ENCODE measurements at regions not wholly inside any gene's neighbourhood (a gene's known extent, or its start where the extent isn't known, plus 50 kb on each side); places are given as distances from the start of the nearest gene placed in this dataset.

DNA sequence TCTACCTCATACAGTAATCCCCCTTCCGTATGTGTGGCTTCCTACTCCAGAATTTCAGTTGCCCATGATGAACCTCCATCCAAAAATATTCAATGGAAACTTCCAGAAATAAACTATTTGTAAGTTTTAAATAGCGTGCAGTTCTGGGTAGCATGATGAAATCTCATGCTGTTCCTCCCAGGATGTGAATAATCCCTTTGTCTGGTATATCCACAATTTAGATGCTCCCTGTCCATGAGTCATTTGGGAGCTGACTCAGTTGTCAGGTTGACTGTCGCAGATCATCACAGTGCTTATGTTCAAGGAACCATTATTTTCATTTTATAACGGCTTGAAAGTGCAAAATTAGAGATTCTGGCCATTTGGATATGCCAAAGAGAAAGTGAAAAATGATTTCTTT, 290.1 kb upstream of the CDH9 start:
- TF ChIP-seq, protein P1, sequence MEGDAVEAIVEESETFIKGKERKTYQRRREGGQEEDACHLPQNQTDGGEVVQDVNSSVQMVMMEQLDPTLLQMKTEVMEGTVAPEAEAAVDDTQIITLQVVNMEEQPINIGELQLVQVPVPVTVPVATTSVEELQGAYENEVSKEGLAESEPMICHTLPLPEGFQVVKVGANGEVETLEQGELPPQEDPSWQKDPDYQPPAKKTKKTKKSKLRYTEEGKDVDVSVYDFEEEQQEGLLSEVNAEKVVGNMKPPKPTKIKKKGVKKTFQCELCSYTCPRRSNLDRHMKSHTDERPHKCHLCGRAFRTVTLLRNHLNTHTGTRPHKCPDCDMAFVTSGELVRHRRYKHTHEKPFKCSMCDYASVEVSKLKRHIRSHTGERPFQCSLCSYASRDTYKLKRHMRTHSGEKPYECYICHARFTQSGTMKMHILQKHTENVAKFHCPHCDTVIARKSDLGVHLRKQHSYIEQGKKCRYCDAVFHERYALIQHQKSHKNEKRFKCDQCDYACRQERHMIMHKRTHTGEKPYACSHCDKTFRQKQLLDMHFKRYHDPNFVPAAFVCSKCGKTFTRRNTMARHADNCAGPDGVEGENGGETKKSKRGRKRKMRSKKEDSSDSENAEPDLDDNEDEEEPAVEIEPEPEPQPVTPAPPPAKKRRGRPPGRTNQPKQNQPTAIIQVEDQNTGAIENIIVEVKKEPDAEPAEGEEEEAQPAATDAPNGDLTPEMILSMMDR (conservative IDR thresholded peaks at IDR 0.05; ENCODE audit: low read length) = no peak
- no peak for TF ChIP-seq EZH2phosphoT487 (IDR thresholded peaks at IDR 0.05; ENCODE audit: borderline replicate concordance, low read depth, low read length)
- no peak overlapping the region for H3K27ac ChIP-seq (ENCODE audit: low read depth, low read length, poor library complexity, severe bottlenecking)
- no peak for DNase-seq (ENCODE audit: low spot score)
- no peaks in the 10 kb centered on the region for H4K20me1 ChIP-seq (ENCODE audit: insufficient read depth, low read length)
- H3K4me1 ChIP-seq (ENCODE audit: insufficient read depth, low read length, poor library complexity, severe bottlenecking) = no peaks in the 10 kb centered on the region
- no peaks in the 10 kb centered on the region for H3K79me2 ChIP-seq (ENCODE audit: insufficient read depth, low read depth, low read length)
- no peak overlapping the region for H2AFZ ChIP-seq (ENCODE audit: low read length)
- intact Hi-C loops (cut with micrococcal nuclease; ENCODE audit: unreplicated experiment) = no loop called here
- ChIA-PET CTCF (ENCODE audit: unreplicated experiment) (no interaction called here), POLR2A (interaction anchor here (0.6 kb wide), 1 partner anchor 91 kb away, joined by 3 read pairs; no protein-coding TSS in a partner anchor)
- no peaks in the 10 kb centered on the region for H3K9me2 ChIP-seq (ENCODE audit: insufficient read depth, low read length)
- no peak overlapping the region for H3K4me2 ChIP-seq (ENCODE audit: low read length)
- no peaks in the 10 kb centered on the region for H3K36me3 ChIP-seq (ENCODE audit: insufficient read depth, low read length)
- H3K9me3 ChIP-seq (ENCODE audit: low read length) = no peaks in the 10 kb centered on the region
- no TSS peak for BruUV-seq (replicated peaks)
- H3K4me3 ChIP-seq (ENCODE audit: low read depth, low read length, poor library complexity, severe bottlenecking) = no peak overlapping the region

DNA sequence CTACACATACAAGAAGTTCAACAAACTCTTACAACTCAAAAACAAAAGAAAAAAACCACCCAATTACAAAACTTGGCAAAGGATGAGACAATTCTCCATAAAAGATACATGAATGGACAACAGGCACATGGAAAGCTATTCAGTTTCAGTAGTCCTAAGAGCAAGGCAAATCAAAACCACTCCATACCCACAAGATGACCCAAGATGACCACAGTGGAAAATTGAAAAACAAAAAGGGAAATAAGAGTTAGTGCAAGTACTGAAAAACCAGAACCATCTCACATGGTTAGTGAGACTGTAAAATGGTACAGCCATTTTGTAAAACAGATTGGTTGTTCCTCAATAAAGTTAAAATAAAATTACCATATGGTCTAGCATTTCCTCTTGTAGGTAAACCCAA, 287.1 kb upstream of the CDH9 start:
- H3K9me2 ChIP-seq (ENCODE audit: insufficient read depth, low read length) = no peaks in the 10 kb centered on the region
- no peaks in the 10 kb centered on the region for H3K36me3 ChIP-seq (ENCODE audit: insufficient read depth, low read length)
- no peak overlapping the region for H3K27ac ChIP-seq (ENCODE audit: low read depth, low read length, poor library complexity, severe bottlenecking)
- H2AFZ ChIP-seq (ENCODE audit: low read length) = no peak overlapping the region
- H3K79me2 ChIP-seq (ENCODE audit: insufficient read depth, low read depth, low read length) = no peaks in the 10 kb centered on the region
- no peak overlapping the region for H3K4me3 ChIP-seq (ENCODE audit: low read depth, low read length, poor library complexity, severe bottlenecking)
- no peak for DNase-seq (ENCODE audit: low spot score)
- H4K20me1 ChIP-seq (ENCODE audit: insufficient read depth, low read length) = no peaks in the 10 kb centered on the region
- POLR2A ChIA-PET = no interaction called here
- H3K4me2 ChIP-seq (ENCODE audit: low read length) = no peak overlapping the region
- TF ChIP-seq, protein P1 (conservative IDR thresholded peaks at IDR 0.05; ENCODE audit: low read length) = no peak
- no peak for TF ChIP-seq EZH2phosphoT487 (IDR thresholded peaks at IDR 0.05; ENCODE audit: borderline replicate concordance, low read depth, low read length)
- intact Hi-C loops (cut with micrococcal nuclease; ENCODE audit: unreplicated experiment) = no loop called here
- no peaks in the 10 kb centered on the region for H3K4me1 ChIP-seq (ENCODE audit: insufficient read depth, low read length, poor library complexity, severe bottlenecking)
- CTCF ChIA-PET (ENCODE audit: unreplicated experiment) = no interaction called here
- no TSS peak for BruUV-seq (replicated peaks)
- no peaks in the 10 kb centered on the region for H3K9me3 ChIP-seq (ENCODE audit: low read length)

DNA sequence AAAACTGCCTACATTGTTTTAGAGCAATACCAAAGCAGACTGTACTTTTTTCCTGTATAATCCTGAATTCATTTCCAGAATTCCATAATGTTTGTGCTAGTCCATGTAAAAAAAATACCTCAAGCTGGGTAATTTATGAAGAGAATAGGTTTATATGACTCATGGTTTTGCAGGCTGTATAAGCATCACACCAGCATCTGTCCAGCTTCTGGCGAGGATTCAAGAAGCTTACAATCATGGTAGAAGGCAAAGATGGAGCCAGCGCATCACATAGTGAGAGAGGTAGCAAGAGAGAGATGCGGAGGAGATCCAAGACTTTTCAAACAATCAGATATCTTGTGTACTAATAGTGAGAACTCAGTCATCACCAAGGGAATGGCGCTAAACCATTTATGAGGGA, 280.3 kb upstream of the CDH9 start:
- no peak overlapping the region for H3K4me3 ChIP-seq (ENCODE audit: low read depth, low read length, poor library complexity, severe bottlenecking)
- no peaks in the 10 kb centered on the region for H3K79me2 ChIP-seq (ENCODE audit: insufficient read depth, low read depth, low read length)
- no peak overlapping the region for H3K4me2 ChIP-seq (ENCODE audit: low read length)
- intact Hi-C loops (cut with micrococcal nuclease; ENCODE audit: unreplicated experiment) = no loop called here
- TF ChIP-seq, protein P1 (conservative IDR thresholded peaks at IDR 0.05; ENCODE audit: low read length) = no peak
- TF ChIP-seq EZH2phosphoT487 (IDR thresholded peaks at IDR 0.05; ENCODE audit: borderline replicate concordance, low read depth, low read length) = no peak
- ChIA-PET POLR2A (no interaction called here), CTCF (ENCODE audit: unreplicated experiment) (no interaction called here)
- no peaks in the 10 kb centered on the region for H4K20me1 ChIP-seq (ENCODE audit: insufficient read depth, low read length)
- no peak overlapping the region for H2AFZ ChIP-seq (ENCODE audit: low read length)
- DNase-seq (ENCODE audit: low spot score) = no peak
- H3K9me2 ChIP-seq (ENCODE audit: insufficient read depth, low read length) = no peaks in the 10 kb centered on the region
- no peaks in the 10 kb centered on the region for H3K36me3 ChIP-seq (ENCODE audit: insufficient read depth, low read length)
- H3K9me3 ChIP-seq (ENCODE audit: low read length) = 0 out of 2 replicates have a peak, but pooled peaks cover 5% of the 10 kb centered on the region
- no peaks in the 10 kb centered on the region for H3K4me1 ChIP-seq (ENCODE audit: insufficient read depth, low read length, poor library complexity, severe bottlenecking)
- no peak overlapping the region for H3K27ac ChIP-seq (ENCODE audit: low read depth, low read length, poor library complexity, severe bottlenecking)
- no TSS peak for BruUV-seq (replicated peaks)

Measured in OCI-LY7 (cell line).